ENCODE measurements at regions not wholly inside any gene's neighbourhood (a gene's known extent, or its start where the extent isn't known, plus 50 kb on each side); places are given as distances from the start of the nearest gene placed in this dataset.

DNA sequence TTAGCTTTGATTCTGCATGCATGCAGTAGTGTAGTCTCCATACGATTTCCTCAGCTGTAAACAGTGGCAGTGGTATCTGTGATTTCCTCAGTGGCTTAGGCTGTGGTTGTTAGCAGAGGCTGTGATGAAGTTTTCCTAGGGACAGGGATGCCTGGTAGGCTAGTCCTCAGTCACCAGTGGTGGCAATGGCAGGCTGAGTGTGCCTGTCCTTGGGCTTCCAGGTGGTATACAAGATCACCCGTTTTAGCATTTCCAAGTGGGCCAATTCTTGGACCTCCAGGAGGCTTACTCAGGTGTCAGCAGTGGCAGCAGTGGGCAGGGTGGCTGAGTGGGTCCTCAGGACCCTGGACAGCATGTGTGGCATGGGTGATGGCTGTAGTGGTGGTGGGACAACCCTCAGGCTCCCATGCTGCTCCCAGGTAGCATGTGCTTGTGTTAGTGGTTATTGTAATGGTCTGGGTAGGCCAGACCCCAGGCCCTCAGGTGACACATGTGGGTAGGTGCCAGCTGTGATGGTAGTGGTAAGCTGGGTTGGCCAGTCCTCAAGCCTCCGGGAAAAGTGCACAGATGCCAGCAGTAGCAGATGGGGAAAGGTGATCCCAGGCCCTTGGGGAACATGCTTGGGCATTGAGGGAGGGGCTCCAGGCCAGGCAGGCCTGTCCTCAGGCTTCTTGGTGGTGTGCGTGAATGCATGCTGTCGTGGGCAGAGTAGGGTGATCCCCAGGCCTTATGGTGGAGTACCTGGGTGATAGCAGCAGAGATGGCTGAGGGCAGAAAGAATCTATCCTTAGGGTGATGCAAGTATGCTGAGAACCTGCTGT is 146.5 kb downstream of the PAPOLA start:
- H3K36me3 ChIP-seq (ENCODE audit: control insufficient read depth, insufficient read depth, low read length): no peaks in the 10 kb centered on the region
- H3K4me2 ChIP-seq (ENCODE audit: insufficient read depth, low read length): no peak overlapping the region
- H3K9ac ChIP-seq (ENCODE audit: insufficient read depth in 1 of 2, low read depth in 2 of 2, low read length in 2 of 2): no peak overlapping the region
- no peak overlapping the region for H2AFZ ChIP-seq (ENCODE audit: low read depth, low read length)
- H3K27me3 ChIP-seq (ENCODE audit: control insufficient read depth in 2 of 2, insufficient read depth in 2 of 2, low read length in 2 of 2): no peaks in the 10 kb centered on the region; a peak in 2 of 5 replicates
- BruUV-seq (replicated peaks): no TSS peak
- DNase-seq (ENCODE audit: extremely low read depth in 1 of 4, low spot score in 3 of 4): no peak
- FAIRE-seq: no peak
- ChIA-PET CTCF (ENCODE audit: low intra/inter-chr PET ratio) (no interaction called here), POLR2A (interaction anchor here (0.6 to 1.0 kb wide), 2 partner anchors 12 to 76 kb away, joined by 3 read pairs; no protein-coding TSS in a partner anchor)
- H3K4me3 ChIP-seq: no peak overlapping the region
- TF ChIP-seq BDP1 (IDR thresholded peaks at IDR 0.05; ENCODE audit: insufficient read depth, insufficient read length) (no peak), ZKSCAN3 (CRISPR knock-in tag; IDR thresholded peaks at IDR 0.05) (no peak)
- no peak for ATAC-seq
- in situ Hi-C loops (cut with MboI): no loop called here
- H3K9me1 ChIP-seq (ENCODE audit: control insufficient read depth, insufficient read depth, low read length): no peaks in the 10 kb centered on the region
- intact Hi-C loops (cut with micrococcal nuclease): no loop called here
- H4K20me1 ChIP-seq (replicated peaks; ENCODE audit: control insufficient read depth, insufficient read depth, low read length): no peaks in the 10 kb centered on the region
- H3K4me1 ChIP-seq (replicated peaks in 1 of 2; ENCODE audit: control insufficient read depth in 2 of 2, insufficient read depth in 2 of 2, low read length in 2 of 2): no peaks in the 10 kb centered on the region
- no peak overlapping the region for H3K27ac ChIP-seq (ENCODE audit: extremely low read depth, low read depth, low read length)
- H3K9me3 ChIP-seq (replicated peaks; ENCODE audit: control insufficient read depth, insufficient read depth, low read depth, low read length): no peaks in the 10 kb centered on the region
- no peaks in the 10 kb centered on the region for H3K79me2 ChIP-seq (ENCODE audit: control insufficient read depth, insufficient read depth, low read length)
- WGBS (ENCODE audit: insufficient coverage, low coverage, missing lambda C conversion rate): 2% methylated on average over 5 of the region's 5 CpGs

GRCh38 chr14:96649327-96649601 is 147.1 kb downstream of the PAPOLA start:
- intact Hi-C loops (cut with micrococcal nuclease): no loop called here
- FAIRE-seq: no peak
- BruUV-seq (replicated peaks): no TSS peak

More at GRCh38 chr14:96649327-96649601, 147.1 kb downstream of the PAPOLA start:
- Histone ChIP-seq H3K36me3 (ENCODE audit: control insufficient read depth, insufficient read depth, low read length) (no peaks in the 10 kb centered on the region), H3K27me3 (ENCODE audit: control insufficient read depth in 2 of 2, insufficient read depth in 2 of 2, low read length in 2 of 2) (no peaks in the 10 kb centered on the region; a peak in 2 of 5 replicates), H4K20me1 (replicated peaks; ENCODE audit: control insufficient read depth, insufficient read depth, low read length) (no peaks in the 10 kb centered on the region), H3K4me1 (replicated peaks in 1 of 2; ENCODE audit: control insufficient read depth in 2 of 2, insufficient read depth in 2 of 2, low read length in 2 of 2) (no peaks in the 10 kb centered on the region), H3K9ac (ENCODE audit: insufficient read depth in 1 of 2, low read depth in 2 of 2, low read length in 2 of 2) (no peak overlapping the region), H3K79me2 (ENCODE audit: control insufficient read depth, insufficient read depth, low read length) (no peaks in the 10 kb centered on the region), H2AFZ (ENCODE audit: low read depth, low read length) (no peak overlapping the region), H3K4me3 (no peak overlapping the region), H3K9me1 (ENCODE audit: control insufficient read depth, insufficient read depth, low read length) (no peaks in the 10 kb centered on the region), H3K9me3 (replicated peaks; ENCODE audit: control insufficient read depth, insufficient read depth, low read depth, low read length) (no peaks in the 10 kb centered on the region), H3K4me2 (ENCODE audit: insufficient read depth, low read length) (no peak overlapping the region), H3K27ac (ENCODE audit: extremely low read depth, low read depth, low read length) (no peak overlapping the region)
- DNase-seq (ENCODE audit: extremely low read depth in 1 of 4, low spot score in 3 of 4) (no peak), ATAC-seq (no peak)
- ChIA-PET CTCF (ENCODE audit: low intra/inter-chr PET ratio) (no interaction called here), POLR2A (interaction anchor here (0.6 kb wide), 1 partner anchor 77 kb away, joined by 3 read pairs; no protein-coding TSS in a partner anchor)
- WGBS (ENCODE audit: insufficient coverage, low coverage, missing lambda C conversion rate): 0% methylated on average over 2 of the region's 2 CpGs
- no peak for TF ChIP-seq GATA2 (CRISPR knock-in tag; IDR thresholded peaks at IDR 0.05)
- TF ChIP-seq ZNF445 (CRISPR knock-in tag; IDR thresholded peaks at IDR 0.05; ENCODE audit: low read depth): no peak
- TF ChIP-seq ZNF224 (CRISPR knock-in tag; IDR thresholded peaks at IDR 0.05): no peak
- TF ChIP-seq STAT5A (IDR thresholded peaks at IDR 0.05; ENCODE audit: borderline replicate concordance, low read length): no peak
- in situ Hi-C loops (cut with MboI): no loop called here

Data from K562 (cell line).